ENCODE measurements at regions not wholly inside any gene's neighbourhood (a gene's known extent, or its start where the extent isn't known, plus 50 kb on each side); places are given as distances from the start of the nearest gene placed in this dataset.

DNA sequence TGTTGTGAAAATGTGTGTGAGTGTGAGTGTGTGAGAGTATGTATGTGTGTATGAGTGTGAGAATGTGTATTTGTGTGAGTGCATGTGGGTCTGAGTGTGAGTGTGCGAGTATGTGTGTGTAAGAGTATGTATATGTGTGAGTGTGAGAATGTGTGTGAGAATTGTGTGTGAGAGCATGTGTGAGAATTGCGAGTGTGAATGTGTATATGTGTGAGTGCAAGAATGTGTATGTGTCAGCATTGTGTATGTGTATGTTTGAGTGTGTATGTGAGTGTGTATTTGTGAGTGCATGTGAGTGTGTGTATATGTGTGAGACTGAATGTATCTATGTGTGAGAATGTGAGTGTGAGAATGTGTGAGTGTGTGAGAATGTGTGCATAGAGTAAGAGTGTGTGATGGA lies 72.0 kb upstream of the PCBD1 start:
- TF ChIP-seq, protein P1, sequence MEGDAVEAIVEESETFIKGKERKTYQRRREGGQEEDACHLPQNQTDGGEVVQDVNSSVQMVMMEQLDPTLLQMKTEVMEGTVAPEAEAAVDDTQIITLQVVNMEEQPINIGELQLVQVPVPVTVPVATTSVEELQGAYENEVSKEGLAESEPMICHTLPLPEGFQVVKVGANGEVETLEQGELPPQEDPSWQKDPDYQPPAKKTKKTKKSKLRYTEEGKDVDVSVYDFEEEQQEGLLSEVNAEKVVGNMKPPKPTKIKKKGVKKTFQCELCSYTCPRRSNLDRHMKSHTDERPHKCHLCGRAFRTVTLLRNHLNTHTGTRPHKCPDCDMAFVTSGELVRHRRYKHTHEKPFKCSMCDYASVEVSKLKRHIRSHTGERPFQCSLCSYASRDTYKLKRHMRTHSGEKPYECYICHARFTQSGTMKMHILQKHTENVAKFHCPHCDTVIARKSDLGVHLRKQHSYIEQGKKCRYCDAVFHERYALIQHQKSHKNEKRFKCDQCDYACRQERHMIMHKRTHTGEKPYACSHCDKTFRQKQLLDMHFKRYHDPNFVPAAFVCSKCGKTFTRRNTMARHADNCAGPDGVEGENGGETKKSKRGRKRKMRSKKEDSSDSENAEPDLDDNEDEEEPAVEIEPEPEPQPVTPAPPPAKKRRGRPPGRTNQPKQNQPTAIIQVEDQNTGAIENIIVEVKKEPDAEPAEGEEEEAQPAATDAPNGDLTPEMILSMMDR (IDR thresholded peaks at IDR 0.05): no peak
- no peak for TF ChIP-seq EZH2phosphoT487 (IDR thresholded peaks at IDR 0.05)

Data from neural progenitor cell (in vitro differentiated cells).